CD8-positive, alpha-beta memory T cell (primary cell): ENCODE measurements at regions not wholly inside any gene's neighbourhood (a gene's known extent, or its start where the extent isn't known, plus 50 kb on each side); places are given as distances from the start of the nearest gene placed in this dataset.
A peak's percentile ranks its signal among the peaks of the same experiment; 100 is the strongest.
"Not testable (repeated sequence)": the region's sequence is repeated elsewhere in the genome, so short reads cannot be mapped to it uniquely, and the experiment has no call there.

ENCODE experiments used
- CTCF ChIA-PET: fragments of 350-600 bp; sonication (Branson Sonifier 250); formaldehyde crosslinking; loops from one replicate; lab custom pipeline; 2021; ENCODE audit warnings: antibody characterized with exemption; lab: Charles Lee
- POLR2A ChIA-PET: fragments of 350-600 bp; sonication (Branson Sonifier 250); formaldehyde crosslinking; loops from one replicate; lab custom pipeline; 2021; ENCODE audit warnings: antibody characterized with exemption; lab: Charles Lee
- DNase-seq, 5 donors: peaks; one replicate each; pipeline versions ENCODE4 v3.0.0 to v3.0.0-alpha.2; 2020 to 2022; ENCODE audit warnings: mixed read lengths in 1 of 5
- H3K27ac ChIP-seq: one replicate; pipeline ENCODE4 v1.7.0; 2013; ENCODE audit warnings: low read depth, mild to moderate bottlenecking, low read length, moderate library complexity
- H3K27me3 ChIP-seq: 2 replicates; pipeline ENCODE4 v1.7.0; 2013; ENCODE audit warnings: low read length, mild to moderate bottlenecking; ENCODE audit not compliant: insufficient read depth, poor library complexity, severe bottlenecking
- H3K36me3 ChIP-seq: 2 replicates; pipeline ENCODE4 v1.7.0; 2013; ENCODE audit warnings: mild to moderate bottlenecking, low read length, moderate library complexity; ENCODE audit not compliant: insufficient read depth
- H3K4me1 ChIP-seq: 2 replicates; pipeline ENCODE4 v1.7.0; 2013; ENCODE audit warnings: mild to moderate bottlenecking, low read length, moderate library complexity; ENCODE audit not compliant: insufficient read depth
- H3K4me3 ChIP-seq: 2 replicates; pipeline ENCODE4 v1.7.0; 2013; ENCODE audit warnings: mild to moderate bottlenecking, low read length
- H3K9me3 ChIP-seq: 2 replicates; pipeline ENCODE4 v1.7.0; 2013; ENCODE audit warnings: mild to moderate bottlenecking, low read length
- H3K27ac Mint-ChIP-seq, 8 donors: one replicate each; pipeline ENCODE4 v1.8.0; 2020 to 2021; ENCODE audit warnings: mixed read lengths in 8 of 8, mild to moderate bottlenecking in 6 of 8, inconsistent platforms in 3 of 8, moderate library complexity in 3 of 8
- H3K27me3 Mint-ChIP-seq, 2 donors: one replicate each; pipeline ENCODE4 v1.8.0; 2020 to 2021; ENCODE audit warnings: mixed read lengths in 2 of 2, mild to moderate bottlenecking in 1 of 2, moderate library complexity in 1 of 2
- H3K36me3 Mint-ChIP-seq, 3 donors: one replicate each; pipeline ENCODE4 v1.8.0; 2020 to 2021; ENCODE audit warnings: mixed read lengths in 3 of 3, inconsistent platforms in 1 of 3, mild to moderate bottlenecking in 1 of 3
- H3K4me1 Mint-ChIP-seq, 3 donors: one replicate each; pipeline ENCODE4 v1.8.0; 2020 to 2021; ENCODE audit warnings: mixed read lengths in 3 of 3, inconsistent platforms in 1 of 3, mild to moderate bottlenecking in 1 of 3
- H3K4me3 Mint-ChIP-seq, 7 donors: one replicate each; pipeline ENCODE4 v1.8.0; 2020 to 2021; ENCODE audit warnings: mixed read lengths in 7 of 7, mild to moderate bottlenecking in 6 of 7, moderate library complexity in 4 of 7, inconsistent platforms in 2 of 7
- H3K9me3 Mint-ChIP-seq, 5 donors: one replicate each; pipeline ENCODE4 v1.8.0; 2020 to 2022; ENCODE audit warnings: mixed read lengths in 5 of 5, mild to moderate bottlenecking in 3 of 5, moderate library complexity in 2 of 5, inconsistent platforms in 1 of 5

DNA sequence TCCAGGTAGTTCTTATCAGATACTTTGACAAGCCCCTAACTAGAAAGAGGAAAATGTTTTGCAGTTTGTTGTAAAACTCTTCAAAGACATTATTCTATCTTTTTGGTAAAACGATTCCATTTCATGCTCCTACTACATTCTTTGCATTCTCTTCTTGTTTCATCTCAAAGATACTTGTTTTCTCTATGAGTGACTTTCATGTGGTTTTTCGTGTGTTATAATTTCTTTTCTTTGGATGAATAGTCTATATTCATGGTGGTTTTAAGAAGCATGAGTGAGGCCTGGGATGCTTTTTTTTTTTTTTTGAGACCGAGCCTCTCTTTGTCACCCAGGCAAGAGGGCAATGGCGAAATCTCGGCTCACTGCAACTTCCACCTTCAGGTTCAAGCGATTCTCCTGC lies 292.5 kb upstream of the LYZL1 start:
- Mint-ChIP-seq H3K27ac (no peak overlapping the region), H3K4me3 (no peak overlapping the region), H3K4me1 (no peaks in the 10 kb centered on the region), H3K27me3 (peaks cover 0 to 8% of the 10 kb centered on the region in 2 donors), H3K9me3 (peaks cover 0 to 2% (median 0%) of the 10 kb centered on the region in 5 donors), H3K36me3 (no peaks in the 10 kb centered on the region)
- ChIA-PET CTCF (no interaction called here), POLR2A (no interaction called here)
- Histone ChIP-seq H3K4me1 (no peaks in the 10 kb centered on the region), H3K9me3 (no peaks in the 10 kb centered on the region), H3K36me3 (no peaks in the 10 kb centered on the region), H3K4me3 (no peak overlapping the region), H3K27me3 (no peaks in the 10 kb centered on the region), H3K27ac (no peak overlapping the region)
- no peak for DNase-seq

DNA sequence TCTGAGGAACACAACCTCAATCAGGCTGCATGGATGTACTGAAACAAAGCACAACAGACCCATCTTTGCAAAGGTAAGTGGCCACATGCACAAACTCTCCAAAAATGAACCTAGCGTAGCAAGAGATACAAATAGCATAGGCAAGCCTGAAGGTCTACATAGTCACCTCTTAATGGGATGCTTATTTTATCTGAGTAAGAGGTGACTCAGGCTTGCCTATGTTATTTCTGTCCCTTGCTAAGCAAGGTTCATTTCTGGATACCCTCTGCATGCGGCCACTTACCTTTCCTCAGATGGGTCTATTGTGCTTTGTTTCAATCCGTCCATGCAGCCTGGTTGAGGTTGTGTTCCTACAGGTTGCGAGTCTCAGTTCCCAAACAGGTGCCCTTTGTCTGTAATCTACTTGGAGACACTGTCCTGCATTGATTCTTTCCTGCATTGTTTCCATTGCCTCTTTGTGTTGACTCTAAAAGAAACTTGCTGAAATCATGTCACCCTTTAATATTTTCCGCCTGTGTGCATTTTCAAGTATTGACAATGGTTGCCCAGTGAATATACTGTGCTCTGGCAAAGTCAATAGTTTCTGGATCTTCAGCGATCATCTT lies 291.8 kb upstream of the LYZL1 start:
- H3K4me1 ChIP-seq: no peaks in the 10 kb centered on the region
- ChIA-PET POLR2A (no interaction called here), CTCF (no interaction called here)
- Mint-ChIP-seq H3K4me3 (no peak overlapping the region), H3K27me3 (peaks cover 0 to 8% of the 10 kb centered on the region in 2 donors), H3K9me3 (peaks cover 0 to 2% (median 0%) of the 10 kb centered on the region in 5 donors), H3K27ac (no peak overlapping the region), H3K4me1 (no peaks in the 10 kb centered on the region), H3K36me3 (no peaks in the 10 kb centered on the region)
- no peaks in the 10 kb centered on the region for H3K27me3 ChIP-seq
- no peaks in the 10 kb centered on the region for H3K36me3 ChIP-seq
- H3K4me3 ChIP-seq: no peak overlapping the region
- no peak overlapping the region for H3K27ac ChIP-seq
- no peak for DNase-seq
- H3K9me3 ChIP-seq: no peaks in the 10 kb centered on the region

DNA sequence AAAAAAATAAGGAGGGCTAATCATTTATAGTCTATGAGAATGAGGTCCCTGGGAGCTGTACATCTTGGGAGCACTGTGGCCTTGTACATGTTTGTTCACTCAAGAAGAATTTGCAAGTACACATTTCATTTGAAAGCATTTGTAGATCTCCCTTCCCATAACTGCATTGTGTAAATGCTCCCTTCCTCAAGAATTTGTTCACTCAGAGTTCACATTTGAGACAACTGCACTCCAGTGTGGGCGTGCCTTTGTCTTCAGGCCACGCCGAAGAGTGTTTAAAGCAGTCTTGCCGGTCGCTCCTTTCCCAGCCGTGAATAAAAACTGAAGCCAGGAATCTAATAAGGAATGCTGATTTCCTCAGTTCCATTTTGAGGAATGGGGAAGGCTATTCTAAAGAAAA lies 291.1 kb upstream of the LYZL1 start:
- Histone ChIP-seq H3K4me3 (no peak overlapping the region), H3K27me3 (no peaks in the 10 kb centered on the region), H3K9me3 (no peaks in the 10 kb centered on the region), H3K4me1 (no peaks in the 10 kb centered on the region), H3K27ac (no peak overlapping the region), H3K36me3 (no peaks in the 10 kb centered on the region)
- H3K9me3 Mint-ChIP-seq: peaks cover 0 to 2% (median 0%) of the 10 kb centered on the region in 5 donors
- H3K27me3 Mint-ChIP-seq: peaks cover 0 to 8% of the 10 kb centered on the region in 2 donors
- H3K27ac Mint-ChIP-seq: no peak overlapping the region
- H3K4me1 Mint-ChIP-seq: no peaks in the 10 kb centered on the region
- H3K4me3 Mint-ChIP-seq: no peak overlapping the region
- CTCF ChIA-PET: no interaction called here
- POLR2A ChIA-PET: no interaction called here
- H3K36me3 Mint-ChIP-seq: no peaks in the 10 kb centered on the region
- DNase-seq: no peak

DNA sequence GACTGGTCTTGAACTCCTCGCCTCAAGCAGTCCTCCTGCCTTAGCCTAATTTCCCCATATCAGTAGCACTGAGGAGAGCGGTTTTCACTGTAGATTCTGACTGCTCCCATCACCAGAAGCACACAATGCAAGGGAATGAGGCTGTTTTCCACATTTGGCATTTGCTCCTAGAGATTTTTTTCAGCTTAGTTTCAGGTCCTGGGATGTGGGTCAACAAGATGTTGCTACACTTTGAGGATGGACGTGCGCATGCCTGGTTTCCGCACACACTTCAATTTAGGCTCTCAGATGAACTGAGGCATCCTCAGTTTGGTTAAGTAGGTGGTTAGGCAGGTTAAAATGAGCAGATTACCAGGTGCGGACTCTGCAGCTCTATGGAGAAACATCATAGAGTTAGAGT lies 287.1 kb upstream of the LYZL1 start:
- H3K27me3 Mint-ChIP-seq: peaks cover 0 to 3% of the 10 kb centered on the region in 2 donors

DNA sequence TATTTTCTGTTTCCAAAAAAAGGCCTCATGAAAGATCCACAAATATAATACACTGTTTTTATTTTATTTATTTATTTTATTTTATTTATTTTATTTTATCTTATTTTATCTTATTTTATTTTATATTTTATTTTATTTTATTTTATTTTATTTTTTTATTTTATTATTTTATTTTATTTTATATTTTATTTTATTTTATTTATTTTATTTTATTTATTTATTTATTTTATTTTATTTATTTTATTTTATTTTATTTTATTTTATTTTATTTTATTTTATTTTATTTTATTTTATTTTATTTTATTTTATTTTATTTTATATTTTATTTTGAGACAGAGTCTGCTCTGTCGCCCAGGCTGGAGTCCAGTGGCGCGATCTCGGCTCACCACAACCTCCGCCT lies 285.9 kb upstream of the LYZL1 start:
- H3K36me3 ChIP-seq, H3K4me3 Mint-ChIP-seq, DNase-seq, H3K27me3 ChIP-seq, H3K27me3 Mint-ChIP-seq, H3K9me3 ChIP-seq, H3K9me3 Mint-ChIP-seq, H3K4me1 Mint-ChIP-seq, H3K27ac Mint-ChIP-seq, CTCF ChIA-PET, H3K36me3 Mint-ChIP-seq, POLR2A ChIA-PET, H3K4me3 ChIP-seq, H3K4me1 ChIP-seq, H3K27ac ChIP-seq: not testable (repeated sequence)

More for the DNA sequence above, 287.1 kb upstream of the LYZL1 start:
- Mint-ChIP-seq H3K36me3 (no peaks in the 10 kb centered on the region), H3K9me3 (peaks cover 0 to 6% (median 0%) of the 10 kb centered on the region in 5 donors), H3K27ac (no peak overlapping the region), H3K4me1 (no peaks in the 10 kb centered on the region), H3K4me3 (no peak overlapping the region)
- Histone ChIP-seq H3K4me3 (no peak overlapping the region), H3K4me1 (no peaks in the 10 kb centered on the region), H3K27me3 (no peaks in the 10 kb centered on the region), H3K9me3 (no peaks in the 10 kb centered on the region), H3K36me3 (no peaks in the 10 kb centered on the region), H3K27ac (no peak overlapping the region)
- ChIA-PET CTCF (interaction anchor here (1.1 kb wide), 1 partner anchor 11 kb away, joined by 4 read pairs; no protein-coding TSS in a partner anchor), POLR2A (no interaction called here)
- no peak for DNase-seq

DNA sequence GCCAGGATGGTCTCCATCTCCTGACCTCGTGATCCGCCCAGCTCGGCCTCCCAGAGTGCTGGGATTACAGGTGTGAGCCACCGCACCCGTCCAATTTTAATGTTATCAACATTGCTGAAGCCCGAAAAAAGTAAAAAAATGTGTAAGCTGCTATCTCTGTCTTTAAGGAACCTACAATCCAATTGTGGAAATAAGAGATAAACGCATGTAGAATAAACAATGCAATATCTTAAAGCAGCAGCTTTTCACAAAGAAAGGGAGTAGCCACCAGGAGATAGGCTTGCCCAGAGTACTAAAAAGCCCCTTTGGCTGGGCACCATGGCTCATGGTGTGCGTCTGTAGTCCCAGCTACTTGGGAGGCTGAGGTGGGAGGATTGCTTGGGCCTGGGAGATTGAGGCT lies 282.9 kb upstream of the LYZL1 start:
- no peak overlapping the region for H3K4me3 ChIP-seq
- no peaks in the 10 kb centered on the region for H3K36me3 ChIP-seq
- ChIA-PET POLR2A (no interaction called here), CTCF (no interaction called here)
- H3K9me3 Mint-ChIP-seq: peaks cover 0 to 6% (median 0%) of the 10 kb centered on the region in 5 donors
- H3K36me3 Mint-ChIP-seq: no peaks in the 10 kb centered on the region
- H3K4me3 Mint-ChIP-seq: no peak overlapping the region
- DNase-seq: no peak
- no peaks in the 10 kb centered on the region for H3K9me3 ChIP-seq
- H3K27ac ChIP-seq: no peak overlapping the region
- H3K27me3 Mint-ChIP-seq: peaks cover 0 to 2% of the 10 kb centered on the region in 2 donors
- no peaks in the 10 kb centered on the region for H3K4me1 ChIP-seq
- peak overlapping the region in 1 of 8 donors; percentile 65 for H3K27ac Mint-ChIP-seq
- no peaks in the 10 kb centered on the region for H3K4me1 Mint-ChIP-seq
- no peaks in the 10 kb centered on the region for H3K27me3 ChIP-seq

DNA sequence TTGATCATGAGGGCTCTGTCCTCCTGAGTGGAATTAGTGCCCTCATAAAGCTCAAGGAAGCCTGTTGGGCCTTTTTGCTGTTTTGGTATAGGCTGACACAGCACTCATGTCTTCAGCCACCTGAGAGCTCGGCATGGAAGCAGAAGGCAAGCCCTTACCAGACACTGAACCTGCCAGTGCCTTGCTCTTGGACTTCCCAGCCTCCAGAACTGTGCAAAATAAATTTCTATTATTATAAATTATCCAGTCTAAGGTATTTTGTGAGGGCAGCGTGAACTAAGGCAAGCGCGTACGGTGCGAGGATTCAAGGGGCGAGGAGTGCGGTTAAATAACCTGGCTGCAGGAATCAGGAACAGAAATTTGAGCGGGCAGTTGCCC lies 281.5 kb upstream of the LYZL1 start:
- no peaks in the 10 kb centered on the region for H3K4me1 Mint-ChIP-seq
- no peaks in the 10 kb centered on the region for H3K27me3 Mint-ChIP-seq
- no peak overlapping the region for H3K4me3 Mint-ChIP-seq
- peaks cover 0 to 4% (median 0%) of the 10 kb centered on the region in 5 donors for H3K9me3 Mint-ChIP-seq
- ChIA-PET POLR2A (no interaction called here), CTCF (no interaction called here)
- no peak overlapping the region for H3K27ac Mint-ChIP-seq
- H3K4me1 ChIP-seq: no peaks in the 10 kb centered on the region
- no peaks in the 10 kb centered on the region for H3K36me3 ChIP-seq
- no peak overlapping the region for H3K27ac ChIP-seq
- H3K4me3 ChIP-seq: no peak overlapping the region
- H3K36me3 Mint-ChIP-seq: no peaks in the 10 kb centered on the region
- DNase-seq: no peak
- H3K9me3 ChIP-seq: no peaks in the 10 kb centered on the region
- H3K27me3 ChIP-seq: no peaks in the 10 kb centered on the region

DNA sequence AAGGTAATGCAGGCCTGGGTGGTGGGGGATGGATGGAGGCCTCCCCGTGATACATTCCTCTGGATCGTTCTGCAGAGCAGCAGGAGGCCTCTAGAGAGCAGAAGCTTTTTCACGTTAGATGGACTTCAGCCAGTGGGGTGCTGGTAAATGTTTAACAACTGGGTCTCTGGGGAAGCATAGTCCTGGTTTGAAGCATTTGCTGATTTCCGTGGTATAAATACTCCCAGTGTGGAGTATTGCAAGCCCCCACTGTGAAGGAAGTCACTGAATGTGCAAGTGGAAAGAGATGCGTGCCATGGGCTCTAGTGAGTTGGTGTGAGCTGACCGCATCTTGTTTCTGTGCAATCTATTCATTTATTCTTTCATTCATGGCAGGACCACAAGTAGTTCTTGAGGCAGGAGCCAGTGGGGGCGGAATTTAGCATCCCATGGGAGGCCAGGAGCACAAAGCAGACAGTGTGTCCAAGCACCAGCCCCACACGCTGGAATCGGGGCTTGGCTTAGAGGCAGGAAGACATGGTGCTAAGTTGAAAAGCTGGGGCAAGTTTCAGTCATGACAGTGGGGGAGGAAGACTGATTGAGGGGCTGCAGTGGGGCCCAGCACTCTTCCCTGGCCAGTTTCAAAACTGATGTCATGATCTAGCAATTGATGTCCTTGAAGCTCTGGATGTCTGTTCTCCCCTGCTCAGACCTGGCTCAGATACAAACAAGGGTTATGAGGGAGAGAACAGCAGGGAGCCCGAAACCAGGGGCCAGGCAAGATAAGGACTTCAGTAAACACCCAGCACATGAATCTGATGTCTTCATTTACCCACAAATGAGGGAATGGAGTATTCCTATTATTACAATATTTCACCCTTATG lies 280.9 kb upstream of the LYZL1 start:
- Histone ChIP-seq H3K4me3 (no peak overlapping the region), H3K27ac (no peak overlapping the region), H3K36me3 (no peaks in the 10 kb centered on the region), H3K9me3 (no peaks in the 10 kb centered on the region), H3K4me1 (no peaks in the 10 kb centered on the region), H3K27me3 (no peaks in the 10 kb centered on the region)
- ChIA-PET POLR2A (no interaction called here), CTCF (no interaction called here)
- Mint-ChIP-seq H3K4me3 (no peak overlapping the region), H3K9me3 (peaks cover 0 to 4% (median 0%) of the 10 kb centered on the region in 5 donors), H3K4me1 (no peaks in the 10 kb centered on the region), H3K27ac (no peak overlapping the region), H3K36me3 (no peaks in the 10 kb centered on the region), H3K27me3 (no peaks in the 10 kb centered on the region)
- no peak for DNase-seq
